OCI-LY3 (cell line): ENCODE measurements at regions not wholly inside any gene's neighbourhood (a gene's known extent, or its start where the extent isn't known, plus 50 kb on each side); places are given as distances from the start of the nearest gene placed in this dataset.
A peak's percentile ranks its signal among the peaks of the same experiment; 100 is the strongest.

ENCODE experiments used
- H2AFZ ChIP-seq: fragments of 200-600, 300-600 bp; shearing (Covaris generic); 2 replicates; pipeline ENCODE4 v1.6.0; 2014; ENCODE audit warnings: antibody characterized with exemption, low read depth, low read length
- H3K27ac ChIP-seq: fragments of 200-600, 300-600 bp; sonication (generic); 2 replicates; pipeline ENCODE4 v1.5.1; 2014; ENCODE audit warnings: mild to moderate bottlenecking, low read length, moderate library complexity, mixed read lengths
- H3K27me3 ChIP-seq: fragments of 200-600, 300-600 bp; sonication (generic); 2 replicates; pipeline ENCODE4 v1.6.1; 2014; ENCODE audit warnings: low read depth, low read length, mixed read lengths
- H3K36me3 ChIP-seq: fragments of 200-600, 300-600 bp; sonication (generic); replicated peaks from 2 replicates; pipeline ENCODE3; 2014; ENCODE audit warnings: low read depth, low read length, mixed read lengths
- H3K4me1 ChIP-seq: fragments of 300-600, 200-600 bp; sonication (generic); 2 replicates; pipeline ENCODE4 v1.6.1; 2014; ENCODE audit warnings: low read length, mixed read lengths
- H3K4me2 ChIP-seq: fragments of 200-600, 300-600 bp; sonication (generic); 2 replicates; pipeline ENCODE4 v1.6.1; 2014; ENCODE audit warnings: low read length, mixed read lengths
- H3K4me3 ChIP-seq: fragments of 300-600, 200-600 bp; sonication (generic); 2 replicates; pipeline ENCODE4 v1.5.1; 2014; ENCODE audit warnings: antibody characterized with exemption, mild to moderate bottlenecking, low read length, moderate library complexity
- H3K79me2 ChIP-seq: fragments of 300-600, 200-600 bp; shearing (Covaris generic); 2 replicates; pipeline ENCODE4 v1.6.1; 2014; ENCODE audit warnings: mild to moderate bottlenecking, low read length, mixed read lengths
- H3K9ac ChIP-seq: fragments of 300-600, 200-600 bp; shearing (Covaris generic); 2 replicates; pipeline ENCODE4 v1.6.0; 2014; ENCODE audit warnings: mild to moderate bottlenecking, low read length, moderate library complexity
- H3K9me3 ChIP-seq: fragments of 200-600, 300-600 bp; shearing (Covaris generic); 2 replicates; pipeline ENCODE4 v1.6.1; 2014; ENCODE audit warnings: low read length, mixed read lengths; ENCODE audit not compliant: insufficient read depth
- H4K20me1 ChIP-seq: fragments of 200-600, 300-600 bp; sonication (generic); 2 replicates; pipeline ENCODE4 v1.6.1; 2016; ENCODE audit warnings: low read length, mixed read lengths; ENCODE audit not compliant: insufficient read depth
- CTCF ChIP-seq: fragments of 200-600, 300-600 bp; sonication (generic); IDR thresholded peaks from 2 replicates; pipeline ENCODE4 v1.5.1; 2014; ENCODE audit warnings: antibody characterized with exemption, low read length, low read depth
- EZH2phosphoT487 ChIP-seq: fragments of 200-600 bp; shearing (Covaris generic); IDR thresholded peaks from 2 replicates; pipeline ENCODE4 v1.6.1; 2018; ENCODE audit warnings: antibody characterized with exemption, mixed run types, low read depth

- no peak overlapping the region for H3K9ac ChIP-seq
Observed at GRCh38 chr4:177729681-177730080, 287.4 kb upstream of the AGA start.

GRCh38 chr4:177737387-177737940 is 295.2 kb upstream of the AGA start:
- no peak overlapping the region for H3K4me3 ChIP-seq
- H3K36me3 ChIP-seq = no peaks in the 10 kb centered on the region
- H2AFZ ChIP-seq = no peak overlapping the region
- H3K27ac ChIP-seq = no peak overlapping the region
- no peaks in the 10 kb centered on the region for H3K79me2 ChIP-seq
- peaks cover 8% of the 10 kb centered on the region for H3K4me1 ChIP-seq
- no peak for TF ChIP-seq CTCF
- no peak for TF ChIP-seq EZH2phosphoT487
- no peak overlapping the region for H3K9ac ChIP-seq
- H3K9me3 ChIP-seq = peaks cover 4% of the 10 kb centered on the region; the same call in 1 of the 2 replicates
- no peak overlapping the region for H3K4me2 ChIP-seq
- H4K20me1 ChIP-seq = no peaks in the 10 kb centered on the region
- H3K27me3 ChIP-seq = no peaks in the 10 kb centered on the region

More at GRCh38 chr4:177729681-177730080, 287.4 kb upstream of the AGA start:
- no peaks in the 10 kb centered on the region for H4K20me1 ChIP-seq
- H3K4me1 ChIP-seq = no peaks in the 10 kb centered on the region
- H3K36me3 ChIP-seq = no peaks in the 10 kb centered on the region
- no peaks in the 10 kb centered on the region for H3K9me3 ChIP-seq
- H3K27me3 ChIP-seq = no peaks in the 10 kb centered on the region
- no peak overlapping the region for H2AFZ ChIP-seq
- H3K4me2 ChIP-seq = no peak overlapping the region
- H3K27ac ChIP-seq = no peak overlapping the region
- no peaks in the 10 kb centered on the region for H3K79me2 ChIP-seq
- TF ChIP-seq EZH2phosphoT487 (no peak), CTCF (no peak)
- H3K4me3 ChIP-seq = no peak overlapping the region

GRCh38 chr4:177740563-177740962 is 298.3 kb upstream of the AGA start:
- peak overlapping the region; percentile 6; the same call in 1 of the 2 replicates for H3K4me2 ChIP-seq
- TF ChIP-seq EZH2phosphoT487 = no peak
- TF ChIP-seq CTCF = no peak
- H3K36me3 ChIP-seq = no peaks in the 10 kb centered on the region
- H3K79me2 ChIP-seq = no peaks in the 10 kb centered on the region
- H4K20me1 ChIP-seq = no peaks in the 10 kb centered on the region
- no peak overlapping the region for H3K27ac ChIP-seq
- H3K9me3 ChIP-seq = peaks cover 4% of the 10 kb centered on the region; the same call in 1 of the 2 replicates
- H3K9ac ChIP-seq = no peak overlapping the region
- H3K4me1 ChIP-seq = peaks cover 8% of the 10 kb centered on the region
- H2AFZ ChIP-seq = no peak overlapping the region
- H3K4me3 ChIP-seq = no peak overlapping the region; the same call in 1 of the 2 replicates
- H3K27me3 ChIP-seq = no peaks in the 10 kb centered on the region

GRCh38 chr4:177759729-177760128 is 317.5 kb upstream of the AGA start:
- TF ChIP-seq CTCF (no peak), EZH2phosphoT487 (no peak)

More at GRCh38 chr4:177759729-177760128, 317.5 kb upstream of the AGA start:
- no peak overlapping the region for H3K9ac ChIP-seq
- no peak overlapping the region for H2AFZ ChIP-seq
- no peaks in the 10 kb centered on the region for H3K9me3 ChIP-seq
- H3K4me3 ChIP-seq = no peak overlapping the region
- H4K20me1 ChIP-seq = no peaks in the 10 kb centered on the region
- no peak overlapping the region for H3K4me2 ChIP-seq
- no peaks in the 10 kb centered on the region for H3K79me2 ChIP-seq
- no peaks in the 10 kb centered on the region for H3K36me3 ChIP-seq
- 0 out of 2 replicates have a peak, but pooled peaks cover 1% of the 10 kb centered on the region for H3K4me1 ChIP-seq
- no peaks in the 10 kb centered on the region for H3K27me3 ChIP-seq
- no peak overlapping the region for H3K27ac ChIP-seq
